ENCODE measurements at regions not wholly inside any gene's neighbourhood (a gene's known extent, or its start where the extent isn't known, plus 50 kb on each side); places are given as distances from the start of the nearest gene placed in this dataset.

- TF ChIP-seq CTCF (IDR thresholded peaks at IDR 0.05) = no peak
- no peak for TF ChIP-seq POLR2A (IDR thresholded peaks at IDR 0.05)
Measured at GRCh38 chr9:27701587-27701986, 128.3 kb upstream of the C9orf72 start.

All from testis (tissue), 2 donors.